NCI-H446 (cell line): ENCODE measurements at regions not wholly inside any gene's neighbourhood (a gene's known extent, or its start where the extent isn't known, plus 50 kb on each side); places are given as distances from the start of the nearest gene placed in this dataset.
"Not testable (repeated sequence)": the region's sequence is repeated elsewhere in the genome, so short reads cannot be mapped to it uniquely, and the experiment has no call there.

Experiments used
- DNase-seq, 2 experiments: peaks; one replicate each; lab custom pipeline; 2025; lab: John Stamatoyannopoulos, UW

GRCh38 chr1:212495766-212496494 lies 63.2 kb downstream of the NENF start:
- DNase-seq, result no peak

- no peak for DNase-seq
Measured at GRCh38 chr1:212496682-212497081, 64.0 kb downstream of the NENF start.

- no peak for DNase-seq
Measured at GRCh38 chr1:212497553-212497952, 64.8 kb downstream of the NENF start.

GRCh38 chr1:212498283-212499040 lies 65.7 kb downstream of the NENF start:
- DNase-seq, result no peak

- no peak for DNase-seq
Measured at GRCh38 chr1:212500351-212500750, 67.6 kb downstream of the NENF start.

- no peak for DNase-seq
Measured at GRCh38 chr1:212500983-212501382, 68.3 kb downstream of the NENF start.

- no peak for DNase-seq
Measured at GRCh38 chr1:212503714-212504113, 71.0 kb downstream of the NENF start.

- no peak for DNase-seq
Measured at GRCh38 chr1:212504171-212504803, 71.6 kb downstream of the NENF start.

GRCh38 chr1:212506666-212507065 lies 73.9 kb downstream of the NENF start:
- no peak for DNase-seq

- no peak for DNase-seq
Measured at GRCh38 chr1:212507369-212507768, 74.6 kb downstream of the NENF start.

- peak; percentile 28 to 77 for DNase-seq
Measured at GRCh38 chr1:212512816-212513559, 80.3 kb downstream of the NENF start.

GRCh38 chr1:212513586-212513985 lies 80.9 kb downstream of the NENF start:
- no peak for DNase-seq

GRCh38 chr1:212514056-212514614 lies 81.4 kb downstream of the NENF start:
- DNase-seq, result no peak

GRCh38 chr1:212514782-212515181 lies 82.1 kb downstream of the NENF start:
- DNase-seq, result no peak

GRCh38 chr1:212515329-212515760 lies 82.6 kb downstream of the NENF start:
- no peak for DNase-seq

GRCh38 chr1:212516012-212516411 lies 83.3 kb downstream of the NENF start:
- DNase-seq, result not testable (repeated sequence)

- no peak for DNase-seq
Measured at GRCh38 chr1:212518188-212519054, 85.7 kb downstream of the NENF start.

- no peak for DNase-seq
Measured at GRCh38 chr1:212519131-212519530, 86.4 kb downstream of the NENF start.

GRCh38 chr1:212520299-212520698 lies 87.6 kb downstream of the NENF start:
- no peak for DNase-seq

- DNase-seq, result no peak
Measured at GRCh38 chr1:212520746-212521145, 87.8 kb upstream of the ATF3 start.
